ENCODE measurements at regions not wholly inside any gene's neighbourhood (a gene's known extent, or its start where the extent isn't known, plus 50 kb on each side); places are given as distances from the start of the nearest gene placed in this dataset.

DNA sequence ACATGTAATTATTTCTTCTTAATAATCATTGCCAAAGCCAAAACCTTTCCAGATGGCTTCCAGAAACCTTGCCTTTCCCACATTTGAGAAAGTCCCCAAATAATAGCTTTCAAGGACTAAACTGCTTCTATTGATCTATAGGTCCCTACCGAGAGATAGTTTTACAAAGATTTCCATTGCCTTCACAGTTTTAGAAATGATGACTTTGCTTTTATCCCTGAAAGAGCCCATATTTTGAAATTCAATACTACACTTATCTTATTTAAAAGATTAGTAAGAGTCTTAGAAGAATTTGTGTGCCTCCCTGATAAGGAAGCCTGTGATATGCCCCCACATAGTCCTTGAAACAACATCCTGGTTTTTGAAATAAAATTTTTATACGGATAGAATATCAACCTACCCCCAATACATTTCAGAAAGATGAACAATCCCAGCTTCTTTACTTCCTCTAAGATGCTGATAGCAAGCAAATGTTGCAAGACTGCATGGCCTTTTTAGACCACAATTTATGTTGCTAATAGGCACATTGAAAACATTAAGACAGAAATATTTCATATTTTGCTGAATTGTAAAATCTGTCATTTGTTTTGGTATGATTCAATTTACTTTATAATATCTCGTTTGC is 146.3 kb downstream of the TMCO5A start (continued):
- no peak for TF ChIP-seq GABPA (IDR thresholded peaks at IDR 0.05; ENCODE audit: borderline replicate concordance, insufficient read depth, low read length)
- TF ChIP-seq RXRA (IDR thresholded peaks at IDR 0.05; ENCODE audit: insufficient read depth, low read depth, low read length), result no peak
- no peak for TF ChIP-seq RFX5 (IDR thresholded peaks at IDR 0.05; ENCODE audit: borderline replicate concordance, low read depth, low read length)
- TF ChIP-seq BRCA1 (IDR thresholded peaks at IDR 0.05; ENCODE audit: low read depth, low read length), result no peak
- no peak for TF ChIP-seq ZNF274 (IDR thresholded peaks at IDR 0.05; ENCODE audit: borderline replicate concordance, extremely low read depth, low read length)
